Tibial nerve (tissue), 4 donors: ENCODE measurements at regions not wholly inside any gene's neighbourhood (a gene's known extent, or its start where the extent isn't known, plus 50 kb on each side); places are given as distances from the start of the nearest gene placed in this dataset.

Source experiments
- DNase-seq, 2 donors: peaks; one replicate each; pipeline ENCODE4 v3.0.0-alpha.2; 2019; ENCODE audit warnings: low spot score in 2 of 2
- H3K27ac ChIP-seq, 4 donors: fragments of 200-600 bp; sonication (generic) in 3 of 4; one replicate each; pipeline ENCODE4 v1.5.1; 2017 to 2019; ENCODE audit warnings: mild to moderate bottlenecking in 1 of 4
- H3K27me3 ChIP-seq, 2 donors: fragments of 200-600 bp; sonication (generic) in 1 of 2; one replicate each; pipeline versions ENCODE4 v1.5.1 to v1.6.0; 2017 to 2019
- H3K36me3 ChIP-seq, 3 donors: fragments of 200-600 bp; sonication (generic); one replicate each; pipeline ENCODE4 v1.5.1; 2018 to 2019
- H3K4me1 ChIP-seq, 4 donors: fragments of 200-600 bp; sonication (generic) in 3 of 4; one replicate each; pipeline ENCODE4 v1.5.1; 2017 to 2019
- H3K4me3 ChIP-seq, 4 donors: fragments of 200-600 bp; sonication (generic) in 3 of 4; one replicate each; pipeline ENCODE4 v1.5.1; 2017 to 2019; ENCODE audit warnings: mild to moderate bottlenecking in 1 of 4, moderate library complexity in 1 of 4
- H3K9me3 ChIP-seq, 4 donors: fragments of 200-600 bp; sonication (generic) in 3 of 4; one replicate each; pipeline ENCODE4 v1.5.1; 2017 to 2019
- CTCF ChIP-seq, 5 experiments: fragments of 200-600 bp in 3 of 5; fragments of 450-650 bp in 2 of 5; sonication (generic) in 3 of 5; IDR thresholded peaks; one replicate each; pipeline ENCODE4 v1.5.1; 2016 to 2019; ENCODE audit warnings: antibody characterized with exemption in 5 of 5, mild to moderate bottlenecking in 3 of 5, moderate library complexity in 2 of 5
- EP300 ChIP-seq, 2 donors: sonication (generic); formaldehyde crosslinking; IDR thresholded peaks; one replicate each; pipeline ENCODE4 v1.6.1; 2017; ENCODE audit warnings: antibody characterized with exemption in 2 of 2, mild to moderate bottlenecking in 1 of 2
- POLR2A ChIP-seq, 2 donors: fragments of 450-650 bp; IDR thresholded peaks; one replicate each; pipeline ENCODE4 v1.6.1; 2017; ENCODE audit warnings: antibody characterized with exemption in 2 of 2, mild to moderate bottlenecking in 2 of 2, moderate library complexity in 2 of 2
- WGBS, 2 donors: methylation state at CpG; one replicate each; pipeline ENCODE4 v1.1.5; 2018; 5-methylcytosine and 5-hydroxymethylcytosine counted together

- Histone ChIP-seq H3K4me3 (no peak overlapping the region), H3K27ac (peak overlapping the region in 2 of 4 donors; percentile 81 to 84), H3K4me1 (peaks cover 0 to 8% (median 0%) of the 10 kb centered on the region in 4 donors), H3K36me3 (no peaks in the 10 kb centered on the region), H3K27me3 (no peaks in the 10 kb centered on the region), H3K9me3 (peaks cover 0 to 7% (median 0%) of the 10 kb centered on the region in 4 donors)
- WGBS, 2 donors: 59 to 76% methylated on average over 1 of the region's 1 CpG
- TF ChIP-seq EP300 (IDR thresholded peaks at IDR 0.05): peak in 1 of 2 donors; percentile 22
- TF ChIP-seq POLR2A (IDR thresholded peaks at IDR 0.05): no peak
- no peak for DNase-seq
Observed at GRCh38 chr3:164452707-164453106, 625.6 kb downstream of the SI start.

GRCh38 chr3:164451072-164451910, 627.0 kb downstream of the SI start:
- no peaks in the 10 kb centered on the region for H3K27me3 ChIP-seq
- H3K27ac ChIP-seq: peak overlapping the region in 3 of 4 donors; percentile 38 to 84 (median 81)
- H3K36me3 ChIP-seq: no peaks in the 10 kb centered on the region
- peaks cover 0 to 7% (median 0%) of the 10 kb centered on the region in 4 donors for H3K9me3 ChIP-seq
- TF ChIP-seq CTCF (IDR thresholded peaks at IDR 0.05) (no peak), EP300 (IDR thresholded peaks at IDR 0.05) (no peak), POLR2A (IDR thresholded peaks at IDR 0.05) (no peak)
- peak overlapping the region in 1 of 4 donors; percentile 33 for H3K4me3 ChIP-seq
- 46 to 52% methylated on average over 5 of the region's 5 CpGs for whole genome bisulfite sequencing, 2 donors
- peak; percentile 23 to 28 for DNase-seq
- peaks cover 0 to 8% (median 0%) of the 10 kb centered on the region in 4 donors for H3K4me1 ChIP-seq

- WGBS, 2 donors: 52 to 61% methylated on average over 4 of the region's 4 CpGs
- H3K27ac ChIP-seq: peak overlapping the region in 3 of 4 donors; percentile 22 to 84 (median 81)
- H3K4me3 ChIP-seq: peak overlapping the region in 1 of 4 donors; percentile 33
- peaks cover 0 to 8% (median 0%) of the 10 kb centered on the region in 4 donors for H3K4me1 ChIP-seq
- TF ChIP-seq CTCF (IDR thresholded peaks at IDR 0.05): no peak
- TF ChIP-seq EP300 (IDR thresholded peaks at IDR 0.05): no peak
- no peak for TF ChIP-seq POLR2A (IDR thresholded peaks at IDR 0.05)
- peaks cover 0 to 7% (median 0%) of the 10 kb centered on the region in 4 donors for H3K9me3 ChIP-seq
- H3K27me3 ChIP-seq: no peaks in the 10 kb centered on the region
- no peak for DNase-seq
- no peaks in the 10 kb centered on the region for H3K36me3 ChIP-seq
Observed at GRCh38 chr3:164450276-164450905, 627.9 kb downstream of the SI start.

- Histone ChIP-seq H3K36me3 (no peaks in the 10 kb centered on the region), H3K9me3 (no peaks in the 10 kb centered on the region), H3K4me1 (peaks cover 0 to 7% (median 0%) of the 10 kb centered on the region in 4 donors), H3K4me3 (no peak overlapping the region), H3K27ac (no peak overlapping the region), H3K27me3 (no peaks in the 10 kb centered on the region)
- 70 to 80% methylated on average over 1 of the region's 1 CpG for WGBS, 2 donors
- TF ChIP-seq CTCF (IDR thresholded peaks at IDR 0.05) (no peak), EP300 (IDR thresholded peaks at IDR 0.05) (no peak), POLR2A (IDR thresholded peaks at IDR 0.05) (no peak)
- no peak for DNase-seq
Observed at GRCh38 chr3:164419220-164419619, 659.1 kb downstream of the SI start.

GRCh38 chr3:164418414-164418813, 659.9 kb downstream of the SI start:
- no peak overlapping the region for H3K27ac ChIP-seq
- DNase-seq: no peak
- no peaks in the 10 kb centered on the region for H3K27me3 ChIP-seq
- TF ChIP-seq CTCF (IDR thresholded peaks at IDR 0.05) (no peak), POLR2A (IDR thresholded peaks at IDR 0.05) (no peak), EP300 (IDR thresholded peaks at IDR 0.05) (no peak)
- peaks cover 0 to 7% (median 0%) of the 10 kb centered on the region in 4 donors for H3K4me1 ChIP-seq
- H3K36me3 ChIP-seq: no peaks in the 10 kb centered on the region
- no peak overlapping the region for H3K4me3 ChIP-seq
- H3K9me3 ChIP-seq: no peaks in the 10 kb centered on the region
- 85 to 88% methylated on average over 1 of the region's 1 CpG for WGBS, 2 donors
